ENCODE measurements at regions not wholly inside any gene's neighbourhood (a gene's known extent, or its start where the extent isn't known, plus 50 kb on each side); places are given as distances from the start of the nearest gene placed in this dataset.

GRCh38 chr17:31674305-31674704, 184.7 kb downstream of the COPRS start:
- H3K27me3 ChIP-seq: no peaks in the 10 kb centered on the region
- intact Hi-C loops (cut with DNase I; ENCODE audit: low total_unique reads): no loop called here
- H3K4me1 ChIP-seq: no peaks in the 10 kb centered on the region
- DNase-seq: no peak
- H3K4me3 ChIP-seq: no peak overlapping the region
- H3K36me3 ChIP-seq: no peaks in the 10 kb centered on the region
- no peak overlapping the region for H3K27ac ChIP-seq
- TF ChIP-seq POLR2AphosphoS5 (IDR thresholded peaks at IDR 0.05) (no peak), CTCF (IDR thresholded peaks at IDR 0.05) (no peak), EP300 (IDR thresholded peaks at IDR 0.05) (no peak), POLR2A (IDR thresholded peaks at IDR 0.05) (no peak)
- 65 to 79% (median 68%) methylated on average over 8 of the region's 8 CpGs for WGBS, 5 donors
- H3K9me3 ChIP-seq: peaks cover 0 to 4% (median 2%) of the 10 kb centered on the region in 4 donors

- no peak for TF ChIP-seq CTCF (IDR thresholded peaks at IDR 0.05)
- TF ChIP-seq POLR2A (IDR thresholded peaks at IDR 0.05): no peak
- no peak for TF ChIP-seq POLR2AphosphoS5 (IDR thresholded peaks at IDR 0.05)
- no peak for TF ChIP-seq EP300 (IDR thresholded peaks at IDR 0.05)
- Histone ChIP-seq H3K36me3 (no peaks in the 10 kb centered on the region), H3K9me3 (peaks cover 0 to 4% (median 2%) of the 10 kb centered on the region in 4 donors), H3K27me3 (no peaks in the 10 kb centered on the region), H3K4me1 (no peaks in the 10 kb centered on the region), H3K27ac (no peak overlapping the region), H3K4me3 (no peak overlapping the region)
- intact Hi-C loops (cut with DNase I; ENCODE audit: low total_unique reads): no loop called here
- WGBS, 5 donors: 62 to 83% (median 70%) methylated on average over 7 to 8 of the region's 8 CpGs
- no peak for DNase-seq
Observed at GRCh38 chr17:31673076-31673475, 186.0 kb downstream of the COPRS start.

GRCh38 chr17:31672161-31672819, 186.8 kb downstream of the COPRS start:
- H3K9me3 ChIP-seq: peaks cover 0 to 4% (median 2%) of the 10 kb centered on the region in 4 donors

GRCh38 chr17:31663576-31663975, 195.5 kb downstream of the COPRS start:
- intact Hi-C loops (cut with DNase I; ENCODE audit: low total_unique reads): no loop called here
- DNase-seq: no peak
- peaks cover 19 to 40% (median 29%) of the 10 kb centered on the region in 4 donors for H3K9me3 ChIP-seq

More at GRCh38 chr17:31672161-31672819, 186.8 kb downstream of the COPRS start:
- no peak overlapping the region for H3K4me3 ChIP-seq
- no peaks in the 10 kb centered on the region for H3K27me3 ChIP-seq
- DNase-seq: no peak
- no peaks in the 10 kb centered on the region for H3K36me3 ChIP-seq
- no peaks in the 10 kb centered on the region for H3K4me1 ChIP-seq
- 46 to 64% (median 58%) methylated on average over 7 of the region's 7 CpGs for WGBS, 5 donors
- intact Hi-C loops (cut with DNase I; ENCODE audit: low total_unique reads): no loop called here
- no peak overlapping the region for H3K27ac ChIP-seq
- no peak for TF ChIP-seq CTCF (IDR thresholded peaks at IDR 0.05)
- TF ChIP-seq EP300 (IDR thresholded peaks at IDR 0.05): no peak

More at GRCh38 chr17:31663576-31663975, 195.5 kb downstream of the COPRS start:
- Histone ChIP-seq H3K36me3 (no peaks in the 10 kb centered on the region), H3K27ac (no peak overlapping the region), H3K4me3 (no peak overlapping the region), H3K27me3 (no peaks in the 10 kb centered on the region), H3K4me1 (no peaks in the 10 kb centered on the region)
- 76 to 90% (median 83%) methylated on average over 2 of the region's 2 CpGs for WGBS, 5 donors
- TF ChIP-seq EP300 (IDR thresholded peaks at IDR 0.05) (no peak), CTCF (IDR thresholded peaks at IDR 0.05) (no peak), POLR2A (IDR thresholded peaks at IDR 0.05) (no peak), POLR2AphosphoS5 (IDR thresholded peaks at IDR 0.05) (no peak)

Data from stomach (tissue), 8 donors.